Suprapubic skin (tissue), 3 donors: ENCODE measurements at regions not wholly inside any gene's neighbourhood (a gene's known extent, or its start where the extent isn't known, plus 50 kb on each side); places are given as distances from the start of the nearest gene placed in this dataset.

Experiments
- CTCF ChIP-seq, 2 donors: fragments of 200-600 bp in 1 of 2; fragments of 450-650 bp in 1 of 2; sonication (generic) in 1 of 2; IDR thresholded peaks; one replicate each; pipeline ENCODE4 v1.5.1; 2016 to 2019; ENCODE audit warnings: antibody characterized with exemption in 2 of 2, mild to moderate bottlenecking in 1 of 2, moderate library complexity in 1 of 2
- EP300 ChIP-seq: sonication (generic); formaldehyde crosslinking; IDR thresholded peaks from one replicate; pipeline ENCODE4 v1.6.1; 2017; ENCODE audit warnings: antibody characterized with exemption

GRCh38 chr10:71075086-71075758 lies 137.1 kb upstream of the UNC5B start:
- TF ChIP-seq EP300 (no peak), CTCF (IDR thresholded peaks at IDR 0.05) (no peak)
